CMK (cell line): ENCODE measurements at regions not wholly inside any gene's neighbourhood (a gene's known extent, or its start where the extent isn't known, plus 50 kb on each side); places are given as distances from the start of the nearest gene placed in this dataset.
"Not testable (repeated sequence)": the region's sequence is repeated elsewhere in the genome, so short reads cannot be mapped to it uniquely, and the experiment has no call there.

Experiments
- DNase-seq: peaks from one replicate; pipeline ENCODE4 v3.0.0-alpha.2; 2010; ENCODE audit warnings: low read depth

DNA sequence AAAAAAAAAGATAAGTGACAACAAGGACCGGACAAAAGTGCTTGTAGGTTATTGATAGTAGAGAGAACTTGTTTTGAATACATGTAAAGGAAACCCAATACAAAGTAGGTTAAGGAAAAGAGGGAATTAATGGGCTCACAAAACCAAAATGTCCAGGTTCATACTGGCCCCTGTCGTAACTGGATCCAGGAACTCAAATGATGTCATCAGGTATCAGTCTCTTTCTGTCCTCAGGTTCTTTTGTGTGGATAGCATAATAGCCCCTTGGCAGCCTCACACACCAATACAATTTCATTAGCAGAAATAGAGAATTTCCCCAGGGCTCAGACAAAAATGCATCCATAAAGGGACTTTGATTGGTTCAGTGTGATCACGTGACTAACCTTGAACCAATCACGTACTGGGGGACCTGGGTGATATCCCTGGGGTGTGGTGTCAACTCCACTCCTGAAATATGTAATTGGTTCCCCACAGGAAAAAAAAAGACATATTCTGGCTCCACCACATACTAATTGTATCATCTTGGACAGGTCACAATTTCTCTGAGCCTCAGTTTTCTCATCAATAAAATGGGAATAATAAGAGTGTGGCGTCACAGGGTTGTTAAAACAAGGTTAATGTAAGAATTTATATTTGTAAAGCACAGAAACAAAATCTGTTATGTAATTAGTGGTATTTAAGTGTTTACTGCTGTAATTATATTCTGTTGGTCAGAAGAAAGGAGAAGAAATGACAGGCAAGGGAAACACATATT, 174.8 kb downstream of the PDGFRA start:
- no peak for DNase-seq

DNA sequence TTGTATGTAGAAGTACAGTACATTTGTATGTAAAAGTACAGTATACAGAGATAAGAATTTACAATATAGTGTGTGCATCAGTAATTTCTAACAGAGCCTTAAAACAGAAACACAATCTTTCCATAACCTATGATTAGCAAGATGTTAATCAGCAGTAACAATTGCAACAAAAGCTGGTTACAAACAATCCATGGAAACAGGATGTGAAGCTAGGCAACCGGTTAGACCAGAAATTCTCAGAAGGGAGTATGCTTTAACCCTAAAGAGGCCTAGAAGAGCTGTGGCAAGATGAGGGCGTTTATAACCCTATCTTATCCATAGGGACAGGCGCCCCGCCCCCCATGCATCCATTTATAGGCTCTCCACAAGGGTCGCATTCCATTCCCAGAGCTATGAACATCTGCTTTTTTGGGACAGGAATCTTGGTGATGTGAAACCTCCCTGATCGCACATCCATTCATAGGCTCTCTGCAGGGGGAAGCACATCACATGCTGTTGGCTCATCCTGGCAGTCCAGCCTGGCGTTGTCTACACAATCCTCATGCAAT, 180.3 kb downstream of the PDGFRA start:
- DNase-seq = not testable (repeated sequence)

DNA sequence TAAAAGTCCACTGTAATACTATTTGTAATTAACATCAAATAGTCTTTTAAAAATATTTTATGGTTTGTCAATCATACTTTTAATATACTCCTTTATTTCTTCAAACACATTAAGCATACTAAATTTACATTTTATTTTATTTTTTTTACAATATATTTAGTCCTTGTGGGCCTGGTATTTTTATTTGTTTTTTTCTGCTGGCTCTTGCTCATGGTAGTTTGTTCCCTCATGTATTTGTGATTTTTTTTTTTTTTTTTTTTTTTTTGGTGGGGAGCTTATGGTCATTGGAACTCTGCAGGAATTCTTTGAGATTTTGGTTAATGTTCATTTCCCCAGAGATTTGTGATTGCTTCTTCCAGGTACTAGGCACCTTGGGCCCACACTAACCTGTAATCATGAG, 185.5 kb downstream of the PDGFRA start:
- DNase-seq = no peak

DNA sequence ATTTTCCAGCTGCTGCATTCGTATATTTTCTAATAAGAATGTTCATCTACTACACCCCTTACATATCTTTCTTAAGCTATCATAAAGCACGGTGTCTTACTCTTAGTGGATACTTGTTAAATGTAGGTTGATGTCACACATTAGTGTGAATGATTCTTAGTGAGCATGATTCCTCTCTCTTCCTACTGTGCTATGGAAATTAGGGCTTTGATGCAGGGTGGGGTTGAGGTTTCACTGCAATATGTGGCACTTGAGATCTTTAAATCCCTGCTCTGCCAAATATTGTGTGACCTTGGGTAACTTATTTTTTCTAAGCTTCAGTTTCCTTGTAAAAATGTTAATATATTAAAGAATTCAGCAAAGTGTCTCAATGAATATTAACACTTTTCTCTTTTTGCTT, 188.4 kb downstream of the PDGFRA start:
- DNase-seq = no peak

DNA sequence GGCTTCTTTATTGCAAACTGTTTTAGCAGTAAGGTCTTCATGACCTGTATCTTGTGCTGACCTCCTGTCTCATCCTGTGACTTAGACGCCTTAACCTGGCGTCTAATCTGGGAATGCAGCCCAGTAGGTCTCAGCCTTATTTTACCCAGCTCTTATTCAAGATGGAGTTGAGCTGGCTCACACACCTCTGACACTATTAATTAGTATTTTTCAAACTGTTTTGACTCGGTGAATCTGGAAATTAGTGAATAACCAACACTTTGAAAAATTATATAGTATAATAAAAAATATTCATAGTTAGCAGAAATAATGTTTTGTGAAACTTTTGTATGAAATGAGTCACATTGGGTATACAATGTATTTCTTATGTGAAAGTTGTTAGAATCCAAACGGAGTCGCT, 189.4 kb downstream of the PDGFRA start:
- no peak for DNase-seq

DNA sequence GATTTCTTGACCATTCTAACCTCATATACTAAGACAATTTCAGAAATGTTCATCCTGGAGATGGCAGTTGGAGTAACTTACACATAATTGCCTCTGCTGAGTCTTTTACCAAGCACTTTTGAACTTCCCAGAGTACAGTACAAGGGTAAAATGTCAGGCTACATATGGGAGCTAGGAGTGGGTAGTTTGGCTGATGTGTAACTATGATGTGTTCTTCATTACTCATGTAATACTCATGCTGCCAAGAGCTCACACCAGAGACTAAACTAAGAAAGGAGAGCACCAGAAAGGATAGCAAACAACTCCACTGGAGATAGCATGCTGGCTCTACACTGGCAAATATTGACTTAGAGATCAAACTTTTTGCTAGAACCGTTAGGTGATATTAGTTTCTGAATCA, 194.0 kb downstream of the PDGFRA start:
- no peak for DNase-seq

DNA sequence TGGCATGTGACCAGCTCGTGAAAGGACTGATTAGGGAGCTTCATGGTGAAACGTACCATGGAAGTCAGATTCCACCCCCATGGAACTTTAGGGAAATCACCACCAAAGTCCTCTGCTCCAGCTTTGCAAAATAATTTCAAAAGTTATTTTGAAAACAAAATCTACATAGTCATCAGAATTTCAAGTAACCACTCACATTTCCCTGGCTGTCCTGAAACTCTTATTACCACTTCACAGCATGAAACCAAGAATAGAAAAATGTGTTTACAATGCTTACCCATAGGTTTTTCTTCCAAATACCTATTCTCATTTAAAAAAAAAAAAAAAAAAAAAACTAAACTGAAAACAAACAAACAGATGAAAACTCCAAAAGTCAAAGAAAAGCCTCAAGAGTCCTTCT, 198.7 kb downstream of the PDGFRA start:
- no peak for DNase-seq

DNA sequence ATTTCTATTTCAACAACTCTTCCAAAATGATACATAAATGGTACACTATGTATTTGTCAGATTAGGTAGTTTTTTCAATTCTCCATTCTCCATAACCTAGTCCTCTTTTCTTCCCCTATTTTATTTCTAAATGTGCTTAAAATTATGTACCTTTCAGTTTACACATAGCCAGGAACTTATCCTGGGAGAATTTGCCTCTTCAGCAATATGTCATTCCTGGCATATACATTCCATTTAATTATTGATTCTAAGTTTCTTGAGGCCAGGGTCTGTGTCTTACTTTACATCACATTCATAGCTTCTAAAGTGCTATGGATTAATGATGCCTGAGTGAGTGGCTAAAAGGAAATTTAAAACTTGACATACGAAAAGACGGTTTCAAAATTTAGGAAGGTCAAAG, 199.8 kb downstream of the PDGFRA start:
- DNase-seq = no peak

DNA sequence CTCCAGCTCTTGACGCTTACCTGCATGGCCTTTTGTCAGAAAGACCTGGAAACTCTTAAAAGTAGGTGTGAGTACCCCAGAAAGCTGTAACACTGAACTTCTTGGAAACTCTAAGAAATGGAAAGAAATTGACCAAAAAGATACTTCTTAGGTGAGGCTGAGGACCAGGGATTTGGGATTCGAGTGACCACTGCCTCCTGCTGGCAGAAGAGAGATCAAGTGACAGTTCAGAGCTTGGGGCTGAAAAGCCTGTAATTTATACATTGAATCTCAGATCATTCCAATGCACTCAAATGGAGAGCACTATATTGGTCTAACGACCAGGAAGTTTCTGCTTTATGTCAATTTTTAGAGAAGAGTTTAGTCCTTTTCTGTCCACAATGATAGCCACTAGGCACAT, 204.6 kb downstream of the PDGFRA start:
- DNase-seq = no peak

DNA sequence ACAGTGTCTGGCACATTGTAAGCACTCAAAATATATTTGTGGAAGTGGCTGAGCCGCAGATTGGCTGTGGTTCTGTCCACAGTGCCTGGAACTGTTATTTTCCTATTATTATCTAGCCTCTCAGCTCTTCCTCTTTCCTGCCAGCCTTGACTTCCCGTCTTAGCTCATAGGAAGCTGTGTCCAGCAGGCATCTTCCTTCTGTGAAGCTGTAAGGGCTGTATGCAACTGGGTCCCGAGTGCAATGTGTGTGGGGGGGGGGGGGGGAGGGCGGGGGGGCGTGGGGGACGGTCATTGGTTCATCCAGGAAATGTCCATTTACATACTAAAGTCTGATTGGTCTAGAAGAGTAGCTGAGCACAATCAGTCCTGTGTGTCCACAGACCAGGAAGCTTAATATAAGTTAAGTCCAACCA, 210.7 kb downstream of the PDGFRA start:
- DNase-seq = peak; percentile 83

DNA sequence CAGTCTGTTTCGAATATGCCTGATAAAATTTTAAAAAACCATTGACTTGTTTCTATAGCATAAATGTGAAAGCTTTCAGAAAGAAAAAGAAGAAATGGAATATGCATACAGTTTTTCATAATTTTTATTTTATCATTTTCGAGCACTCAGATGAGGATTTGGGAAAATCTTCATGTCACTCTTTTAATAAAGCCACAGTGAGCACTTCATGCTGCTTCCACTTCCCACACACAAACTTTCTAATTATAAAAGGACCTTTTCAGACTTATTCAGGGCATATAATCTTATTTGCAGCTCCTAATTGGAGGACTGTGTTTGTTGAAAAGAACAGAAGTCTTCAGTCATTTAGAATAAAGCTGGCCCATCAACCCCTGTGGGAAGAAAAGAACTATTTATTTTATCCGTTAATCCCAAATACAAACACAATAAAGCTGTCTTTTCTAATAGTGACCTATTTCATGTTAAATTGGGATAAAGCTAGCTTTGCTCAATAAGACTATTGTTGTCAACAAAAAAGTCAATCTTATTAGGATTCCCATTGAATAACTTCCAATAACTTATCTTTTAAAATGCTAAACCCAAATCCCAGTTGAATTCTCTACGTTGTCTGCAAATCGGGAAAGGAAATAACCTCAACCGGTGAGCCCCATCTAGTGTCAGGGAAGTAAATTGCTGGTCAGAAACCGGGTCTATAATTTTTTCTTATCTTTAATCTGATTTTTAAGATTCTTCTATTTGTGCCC, 211.5 kb downstream of the PDGFRA start:
- no peak for DNase-seq

DNA sequence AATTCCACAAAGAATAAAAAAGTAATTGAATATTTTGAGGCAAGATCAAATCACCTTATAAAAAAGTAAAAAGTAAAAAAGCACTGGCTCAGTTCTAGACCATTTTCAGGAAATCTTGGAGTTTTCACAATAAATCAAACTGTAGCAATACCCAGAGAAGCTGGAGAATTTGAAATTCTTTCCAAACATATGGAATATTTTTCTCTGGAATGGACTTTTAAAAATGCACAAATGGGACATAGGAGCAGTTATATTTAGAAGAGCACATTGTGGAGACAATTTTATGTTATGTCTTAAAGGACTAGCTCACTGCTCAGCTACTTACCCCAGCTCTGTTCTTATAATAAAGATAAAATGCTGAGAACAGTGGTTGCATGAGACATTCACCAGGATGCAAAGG, 211.9 kb upstream of the KIT start:
- DNase-seq = no peak

DNA sequence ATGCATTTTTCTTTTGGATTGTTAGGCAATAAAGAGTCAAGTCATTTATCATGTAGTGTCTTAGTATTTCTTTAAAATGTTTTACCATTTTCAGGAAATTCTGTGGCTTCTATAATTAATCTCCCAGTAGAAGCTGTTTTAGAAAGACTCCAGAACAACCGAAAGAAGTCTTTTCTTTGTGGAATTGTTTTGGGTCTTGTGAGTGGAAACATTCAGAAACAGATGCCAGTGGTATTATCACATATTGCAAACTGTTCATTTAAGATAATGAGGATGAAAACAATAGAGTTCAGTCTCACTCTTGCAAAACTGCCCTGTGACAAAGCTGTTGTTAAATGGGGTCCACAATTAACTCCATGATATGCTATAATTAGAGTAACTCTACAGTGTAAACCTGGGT, 211.2 kb upstream of the KIT start:
- no peak for DNase-seq

DNA sequence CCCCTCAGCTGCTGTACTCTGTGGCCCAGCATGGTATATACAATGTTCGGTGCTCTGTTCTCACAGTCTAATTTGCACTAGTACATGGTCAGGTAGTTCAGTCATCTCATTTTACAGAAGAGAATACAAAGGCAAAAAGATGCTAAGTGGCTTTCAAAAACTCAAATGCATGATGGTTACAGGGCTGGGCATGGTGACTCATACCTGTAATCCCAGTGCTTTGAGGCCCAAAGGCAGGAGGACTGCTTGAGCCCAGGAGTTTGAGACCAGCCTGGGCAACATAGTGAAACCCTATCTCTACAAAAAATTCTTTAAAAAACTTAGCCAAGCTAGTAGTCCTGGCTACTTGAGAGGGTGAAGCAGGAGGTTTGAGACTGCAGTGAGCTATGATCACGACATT, 210.5 kb upstream of the KIT start:
- no peak for DNase-seq

DNA sequence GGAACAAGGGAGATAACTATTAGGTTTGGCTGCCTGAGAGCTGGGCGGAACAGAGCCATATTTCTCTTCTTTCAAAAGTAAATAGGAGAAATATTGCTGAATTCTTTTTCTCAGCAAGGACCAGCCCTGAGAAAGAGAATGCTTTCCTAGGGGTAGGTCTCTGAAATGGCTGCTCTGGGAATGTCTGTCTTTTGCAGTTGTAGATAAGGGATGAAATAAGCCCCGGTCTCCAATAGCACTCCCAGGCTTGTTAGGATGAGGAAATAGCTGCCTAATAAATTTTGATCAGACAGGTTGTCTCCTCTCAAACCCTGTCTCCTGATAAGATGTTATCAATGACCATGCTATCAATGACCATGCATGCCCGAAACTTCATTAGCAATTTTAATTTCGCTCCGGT, 207.8 kb upstream of the KIT start:
- no peak for DNase-seq

DNA sequence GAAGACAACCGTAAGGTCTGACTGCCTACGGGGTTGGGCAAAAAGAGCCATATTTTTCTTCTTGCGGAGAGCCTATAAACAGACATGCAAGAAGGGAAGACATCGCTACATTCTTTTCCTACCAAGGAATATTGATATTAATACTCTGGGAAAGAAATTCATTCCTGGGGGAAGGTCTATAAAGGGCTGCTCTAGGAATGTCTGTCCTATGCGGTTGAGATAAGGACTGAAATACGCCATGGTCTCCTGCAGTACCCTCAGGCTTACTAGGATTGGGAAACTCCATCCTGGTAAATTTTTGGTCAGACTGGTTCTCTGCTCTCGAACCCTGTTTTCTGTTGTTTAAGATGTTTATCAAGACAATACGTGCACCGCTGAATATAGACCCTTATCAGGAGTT, 190.8 kb upstream of the KIT start:
- not testable (repeated sequence) for DNase-seq

DNA sequence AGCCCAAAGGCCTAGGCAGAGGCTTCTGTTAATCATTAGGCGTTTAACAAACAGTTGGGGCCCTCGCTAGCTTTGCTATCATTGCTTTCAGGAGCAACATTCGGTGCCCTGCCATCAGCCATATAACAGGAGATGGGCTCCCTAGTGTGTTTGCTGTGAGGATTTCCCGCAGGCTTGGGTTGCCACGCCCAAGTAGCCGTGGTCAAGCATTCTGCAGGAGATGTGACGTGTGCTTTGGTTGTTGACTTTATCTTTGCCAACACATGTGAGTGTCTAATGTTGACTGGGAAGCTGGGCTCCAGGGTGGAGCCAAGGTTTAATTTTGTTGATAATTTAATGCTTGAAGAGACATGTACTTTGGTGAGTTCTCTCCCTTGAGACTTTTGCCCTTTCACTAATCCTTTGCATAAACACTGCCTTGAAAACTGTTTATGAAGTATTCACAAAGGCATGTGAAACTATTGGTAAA, 184.6 kb upstream of the KIT start:
- DNase-seq = peak; percentile 86

DNA sequence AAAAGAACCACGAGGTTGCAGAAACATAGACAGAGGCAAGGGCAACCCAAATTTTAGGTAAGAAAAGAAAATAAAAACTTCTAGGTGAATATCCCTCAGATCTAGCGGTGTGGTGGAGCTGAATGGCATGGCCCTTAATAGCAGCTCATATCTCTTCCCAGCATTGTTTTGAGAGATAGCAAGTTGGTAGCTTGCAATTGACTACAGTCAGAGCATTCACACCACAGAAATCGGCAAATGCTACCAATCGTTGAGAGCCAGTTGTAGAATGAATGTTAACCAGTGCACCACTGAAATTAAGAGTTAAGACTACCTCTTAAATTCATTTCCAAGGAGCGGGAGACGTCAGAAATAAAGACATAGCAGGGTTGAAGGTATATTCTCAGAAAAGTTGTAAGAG, 184.0 kb upstream of the KIT start:
- DNase-seq = no peak

DNA sequence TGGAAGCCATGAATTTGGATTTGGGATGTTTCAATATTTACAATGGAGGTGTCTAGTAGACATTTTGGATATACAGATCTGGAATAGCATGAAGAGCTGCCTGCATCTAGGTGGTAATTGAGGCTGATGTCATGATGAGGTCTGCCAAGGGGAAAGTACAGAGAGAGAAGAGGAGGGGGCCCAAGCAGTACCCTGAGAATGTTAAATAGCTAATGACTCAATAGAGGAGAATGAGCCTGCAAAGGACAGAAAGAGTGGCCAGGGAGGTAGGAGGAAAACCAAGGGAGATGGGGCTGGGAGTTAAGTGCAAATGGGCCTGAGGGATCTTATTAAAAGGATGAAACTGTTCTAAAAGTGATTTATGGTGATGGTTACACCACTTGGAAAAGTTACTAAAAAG, 182.2 kb upstream of the KIT start:
- no peak for DNase-seq

DNA sequence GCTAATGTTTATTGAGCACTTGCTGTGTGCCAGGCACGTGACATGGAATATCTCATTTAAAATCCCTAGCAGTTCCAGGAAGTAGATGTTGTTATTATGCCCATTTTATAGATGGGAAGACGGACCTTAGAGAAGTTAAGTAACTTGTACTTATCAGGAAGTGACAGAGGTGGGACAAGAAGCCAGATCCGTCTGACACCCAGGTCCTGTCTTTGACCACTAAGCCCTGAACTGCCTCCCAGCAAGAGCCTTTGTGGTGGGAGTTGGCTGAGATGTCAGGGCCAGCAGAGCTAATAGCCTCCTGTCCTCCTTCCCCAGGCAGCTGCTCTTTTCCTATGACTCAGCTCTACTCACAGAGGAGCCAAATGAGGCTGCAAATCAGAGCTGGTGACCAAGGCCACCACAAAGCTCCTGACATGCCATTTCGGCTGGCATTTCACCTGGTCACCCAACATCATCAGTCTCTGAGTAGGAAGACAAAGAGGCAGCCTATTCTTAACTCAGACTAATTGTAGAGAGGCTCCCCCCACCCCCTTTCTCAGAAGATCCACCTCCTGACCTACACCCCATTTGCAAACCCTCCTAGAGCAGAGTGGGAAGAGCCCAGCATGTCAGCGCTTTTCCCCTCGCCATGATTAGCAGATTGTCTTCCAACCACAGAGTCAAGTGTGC, 175.1 kb upstream of the KIT start:
- DNase-seq = peak; percentile 57

DNA sequence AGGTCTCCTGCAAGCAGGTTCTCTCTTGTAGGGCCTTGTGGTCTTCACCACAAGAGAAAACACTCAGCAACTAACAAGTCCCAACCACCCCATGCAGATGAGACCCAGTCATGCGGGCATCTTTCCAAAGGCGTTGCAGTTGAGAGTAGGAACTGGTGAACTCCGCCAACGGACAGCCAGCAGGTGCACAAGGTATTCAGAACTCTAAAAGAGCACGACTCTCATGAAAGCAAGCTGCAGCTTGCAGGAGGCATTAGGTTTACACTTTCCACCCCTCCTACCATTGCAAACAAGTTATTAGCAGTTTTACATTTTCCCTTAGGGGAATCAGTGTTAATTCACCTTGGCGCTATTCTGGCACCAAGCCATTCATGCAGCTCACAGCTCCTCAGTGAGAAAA, 173.4 kb upstream of the KIT start:
- no peak for DNase-seq

DNA sequence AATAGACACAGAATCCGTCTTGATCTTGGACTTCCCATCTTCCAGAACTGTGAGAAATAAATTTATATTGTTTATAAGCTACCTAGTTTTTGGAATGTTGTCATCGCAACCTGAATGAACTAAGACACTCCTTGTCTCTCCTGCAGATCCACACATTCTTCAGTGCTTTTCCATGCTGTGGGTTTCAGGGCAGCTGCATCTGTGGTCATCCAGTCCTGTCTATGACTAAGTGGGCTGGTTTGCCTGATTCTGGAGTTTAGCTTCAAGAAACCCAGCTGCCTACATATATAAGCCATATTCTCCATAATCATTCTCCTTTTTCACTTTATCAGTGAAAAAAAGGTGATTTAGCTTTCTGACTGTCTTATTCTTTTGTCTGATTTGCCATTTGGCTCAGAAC, 170.3 kb upstream of the KIT start:
- no peak for DNase-seq

DNA sequence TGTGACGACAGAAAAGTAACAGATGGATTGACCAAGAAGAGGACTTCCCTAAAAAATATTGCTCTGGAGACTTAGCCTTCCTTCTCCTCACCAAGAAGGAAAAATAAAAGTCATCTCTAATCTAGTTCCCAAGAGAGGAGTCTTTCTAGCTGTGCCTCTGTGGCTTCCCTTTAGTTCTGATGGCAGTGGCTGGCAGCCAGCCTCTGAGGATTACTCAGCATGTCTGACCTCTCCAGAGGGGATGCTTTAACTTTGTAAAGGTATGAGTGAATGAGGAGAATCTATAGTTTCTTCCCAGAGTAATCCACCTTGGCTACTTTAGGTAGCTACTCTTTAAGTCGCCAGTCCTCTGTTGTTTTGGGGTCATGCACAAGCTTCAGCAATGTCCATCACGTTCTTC, 163.9 kb upstream of the KIT start:
- no peak for DNase-seq
